Activated CD8-positive, alpha-beta memory T cell treated with anti-CD3 and anti-CD28 coated beads, Interleukin-2, amount 10 ng/mL, durations not matched to agents 7 days and 5 days (primary cell): ENCODE measurements at regions not wholly inside any gene's neighbourhood (a gene's known extent, or its start where the extent isn't known, plus 50 kb on each side); places are given as distances from the start of the nearest gene placed in this dataset.

Source experiments
- ATAC-seq: fragments of 150-1000 bp; cut with Tn5 transposase; one replicate; pipeline ENCODE4 v1.10.0; 2021; ENCODE audit warnings: moderate library complexity
- CTCF ChIA-PET: fragments of 350-600 bp; sonication (Branson Sonifier 250); formaldehyde crosslinking; loops from one replicate; lab custom pipeline; 2021; ENCODE audit warnings: antibody characterized with exemption; lab: Charles Lee
- DNase-seq: peaks from one replicate; pipeline ENCODE4 v3.0.0-alpha.2; 2020
- H3K27ac Mint-ChIP-seq: one replicate; pipeline ENCODE4 v1.8.0; 2021; ENCODE audit warnings: mild to moderate bottlenecking, mixed read lengths
- H3K27me3 Mint-ChIP-seq: one replicate; pipeline ENCODE4 v1.8.0; 2021; ENCODE audit warnings: mixed read lengths
- H3K36me3 Mint-ChIP-seq: one replicate; pipeline ENCODE4 v1.8.0; 2021; ENCODE audit warnings: mild to moderate bottlenecking, mixed read lengths
- H3K4me1 Mint-ChIP-seq: one replicate; pipeline ENCODE4 v1.8.0; 2021; ENCODE audit warnings: mixed read lengths
- H3K4me3 Mint-ChIP-seq: one replicate; pipeline ENCODE4 v1.8.0; 2021; ENCODE audit warnings: mild to moderate bottlenecking, moderate library complexity, mixed read lengths
- H3K9me3 Mint-ChIP-seq: one replicate; pipeline ENCODE4 v1.8.0; 2022; ENCODE audit warnings: low read depth, mixed read lengths

DNA sequence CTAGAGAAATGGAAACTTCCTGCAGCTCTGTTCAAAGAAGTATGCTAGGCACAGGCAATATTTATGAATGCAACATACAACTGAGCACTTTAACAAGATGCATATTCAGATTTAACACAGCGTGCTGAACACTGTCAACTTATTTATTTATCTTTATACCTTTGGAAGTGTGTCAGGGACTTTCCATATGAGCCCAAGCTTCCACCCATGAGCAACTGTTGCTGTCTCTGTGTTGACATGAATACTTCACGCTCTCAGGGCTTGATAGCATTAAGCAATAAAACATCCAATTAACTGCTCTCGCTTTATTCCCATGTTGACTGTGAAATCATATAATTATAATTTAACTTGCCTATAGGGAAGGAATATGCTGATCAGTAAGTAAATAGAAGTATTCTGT, 116.6 kb upstream of the ROBO1 start:
- no peak overlapping the region for H3K4me3 Mint-ChIP-seq
- no peak for DNase-seq
- ATAC-seq = no peak
- no peak overlapping the region for H3K27ac Mint-ChIP-seq
- H3K27me3 Mint-ChIP-seq = no peaks in the 10 kb centered on the region
- H3K4me1 Mint-ChIP-seq = no peaks in the 10 kb centered on the region
- no peaks in the 10 kb centered on the region for H3K36me3 Mint-ChIP-seq
- CTCF ChIA-PET = no interaction called here
- peaks cover 4% of the 10 kb centered on the region for H3K9me3 Mint-ChIP-seq

DNA sequence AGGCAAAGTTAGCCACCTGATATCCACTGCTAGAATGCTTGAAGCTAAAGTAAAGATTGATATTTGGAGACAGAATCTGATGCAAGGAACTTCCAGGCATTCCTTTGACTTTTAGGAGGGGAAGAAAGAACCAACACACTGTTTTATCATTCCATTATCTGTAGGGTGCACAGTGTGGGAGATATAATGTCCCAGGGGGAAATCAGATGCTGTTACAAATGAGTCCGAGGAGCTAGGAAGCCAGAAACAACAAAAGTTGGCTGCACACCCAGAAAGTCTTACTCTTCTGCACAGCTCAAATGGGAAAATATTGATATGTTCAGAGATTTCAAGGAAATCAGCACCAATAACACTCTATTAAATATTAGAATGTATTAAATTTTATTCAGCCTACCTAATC, 113.6 kb upstream of the ROBO1 start:
- DNase-seq = no peak
- Mint-ChIP-seq H3K4me3 (no peak overlapping the region), H3K27ac (no peak overlapping the region), H3K36me3 (no peaks in the 10 kb centered on the region), H3K9me3 (peaks cover 6% of the 10 kb centered on the region), H3K4me1 (no peaks in the 10 kb centered on the region), H3K27me3 (no peaks in the 10 kb centered on the region)
- no peak for ATAC-seq
- CTCF ChIA-PET = no interaction called here

DNA sequence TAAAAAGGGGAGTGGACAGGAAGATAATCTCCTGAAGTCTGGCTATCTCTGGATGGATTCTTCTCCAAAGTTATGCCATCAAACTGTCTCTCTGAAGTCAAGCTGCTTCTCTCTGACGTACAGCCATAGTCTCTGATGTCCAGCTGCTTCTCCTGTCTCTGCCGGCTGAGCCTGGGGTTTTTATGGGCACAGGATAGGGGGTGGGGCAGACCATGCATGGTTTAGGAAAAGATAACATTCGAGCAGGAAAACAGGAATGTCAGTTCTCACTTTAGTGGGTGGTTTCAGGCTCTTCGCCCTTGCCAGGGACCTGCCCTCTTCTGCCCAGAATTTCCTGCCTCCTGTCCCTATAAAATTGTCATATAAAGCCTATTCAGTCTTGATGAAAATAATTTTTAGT, 110.9 kb upstream of the ROBO1 start:
- ATAC-seq = no peak
- Mint-ChIP-seq H3K9me3 (peaks cover 9% of the 10 kb centered on the region), H3K4me3 (no peak overlapping the region), H3K27me3 (no peaks in the 10 kb centered on the region), H3K36me3 (no peaks in the 10 kb centered on the region), H3K4me1 (no peaks in the 10 kb centered on the region), H3K27ac (no peak overlapping the region)
- DNase-seq = no peak
- CTCF ChIA-PET = no interaction called here

DNA sequence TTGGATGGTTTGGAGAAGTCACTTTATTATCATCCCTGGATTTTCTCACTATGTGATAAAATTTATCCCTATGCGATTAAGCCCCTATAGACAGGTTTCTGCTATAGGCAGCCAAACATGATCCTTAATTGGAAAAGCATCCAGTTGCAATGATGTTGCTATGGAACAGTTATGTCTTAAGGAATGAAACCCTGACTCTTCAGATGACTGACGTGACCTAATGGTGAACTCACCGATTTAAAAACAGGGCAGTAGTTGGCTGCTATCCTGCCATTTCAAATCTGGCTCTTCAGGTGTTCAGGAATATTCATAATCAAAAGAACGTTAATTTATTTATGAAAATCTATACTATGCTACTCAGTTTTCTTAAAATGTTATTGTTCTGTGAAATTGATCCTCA, 106.8 kb upstream of the ROBO1 start:
- DNase-seq (no peak), ATAC-seq (no peak)
- Mint-ChIP-seq H3K4me1 (no peaks in the 10 kb centered on the region), H3K27ac (no peak overlapping the region), H3K9me3 (peaks cover 6% of the 10 kb centered on the region), H3K36me3 (no peaks in the 10 kb centered on the region), H3K4me3 (no peak overlapping the region), H3K27me3 (no peaks in the 10 kb centered on the region)
- CTCF ChIA-PET = no interaction called here

DNA sequence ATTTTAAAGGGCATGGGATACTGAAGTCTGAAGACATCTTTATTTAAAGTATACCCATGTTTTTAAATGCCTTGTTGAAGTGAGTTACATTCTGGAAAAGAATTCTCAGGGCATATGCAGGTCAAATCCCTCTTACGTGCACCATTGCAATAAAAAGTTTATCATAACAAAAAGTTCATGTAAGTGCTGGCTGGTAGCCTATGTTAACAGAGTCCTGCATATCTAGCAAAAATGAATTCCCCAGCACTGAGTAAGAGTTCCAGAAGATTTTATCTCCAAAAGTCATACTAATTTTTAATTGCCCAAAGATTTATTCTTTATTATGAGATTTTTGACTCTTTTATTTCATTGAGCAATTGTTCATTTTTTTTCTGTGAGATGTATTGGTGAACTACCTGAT, 104.7 kb upstream of the ROBO1 start:
- no peak for DNase-seq
- H3K4me1 Mint-ChIP-seq = no peaks in the 10 kb centered on the region
- no peaks in the 10 kb centered on the region for H3K36me3 Mint-ChIP-seq
- H3K4me3 Mint-ChIP-seq = no peak overlapping the region
- peaks cover 14% of the 10 kb centered on the region for H3K9me3 Mint-ChIP-seq
- CTCF ChIA-PET = no interaction called here
- ATAC-seq = no peak
- no peaks in the 10 kb centered on the region for H3K27me3 Mint-ChIP-seq
- no peak overlapping the region for H3K27ac Mint-ChIP-seq

DNA sequence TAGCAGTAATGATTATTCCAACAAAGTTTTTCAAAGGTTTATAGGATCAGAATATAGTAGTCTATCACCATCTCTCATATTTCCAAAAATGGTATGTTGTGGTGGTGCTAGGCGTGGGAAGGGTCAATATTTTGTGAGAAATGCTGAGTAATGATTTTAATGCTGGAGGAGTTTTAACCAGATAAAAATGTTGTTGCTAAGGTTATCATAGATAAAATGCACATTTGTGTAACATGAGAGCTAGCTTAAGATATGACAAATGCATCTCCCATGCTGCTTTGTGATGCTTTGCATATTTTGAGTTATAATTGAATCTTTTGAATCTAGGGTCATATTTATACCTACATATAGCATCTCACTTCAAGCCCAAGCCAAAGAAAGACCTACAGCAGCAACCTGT, 103.9 kb upstream of the ROBO1 start:
- CTCF ChIA-PET = no interaction called here
- no peak for ATAC-seq
- Mint-ChIP-seq H3K27ac (no peak overlapping the region), H3K4me3 (no peak overlapping the region), H3K4me1 (no peaks in the 10 kb centered on the region), H3K27me3 (no peaks in the 10 kb centered on the region), H3K36me3 (no peaks in the 10 kb centered on the region), H3K9me3 (peaks cover 11% of the 10 kb centered on the region)
- DNase-seq = no peak

DNA sequence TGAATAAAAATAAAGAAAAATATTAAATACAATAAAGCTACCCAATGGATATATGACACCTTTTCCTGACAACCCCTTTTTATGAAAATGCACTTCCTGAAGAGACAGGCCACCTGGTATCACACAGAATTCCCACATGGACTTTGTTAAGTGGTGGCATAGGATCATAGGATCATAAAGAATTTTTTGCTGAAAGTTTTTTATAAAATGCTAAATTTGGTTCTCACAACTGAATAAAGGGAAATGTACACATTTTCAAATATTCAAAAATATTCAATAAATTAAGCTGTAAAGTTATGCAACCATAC, 102.5 kb upstream of the ROBO1 start:
- Mint-ChIP-seq H3K4me3 (no peak overlapping the region), H3K27ac (no peak overlapping the region), H3K27me3 (no peaks in the 10 kb centered on the region), H3K9me3 (peaks cover 11% of the 10 kb centered on the region), H3K4me1 (no peaks in the 10 kb centered on the region), H3K36me3 (no peaks in the 10 kb centered on the region)
- CTCF ChIA-PET = no interaction called here
- ATAC-seq = no peak
- no peak for DNase-seq

DNA sequence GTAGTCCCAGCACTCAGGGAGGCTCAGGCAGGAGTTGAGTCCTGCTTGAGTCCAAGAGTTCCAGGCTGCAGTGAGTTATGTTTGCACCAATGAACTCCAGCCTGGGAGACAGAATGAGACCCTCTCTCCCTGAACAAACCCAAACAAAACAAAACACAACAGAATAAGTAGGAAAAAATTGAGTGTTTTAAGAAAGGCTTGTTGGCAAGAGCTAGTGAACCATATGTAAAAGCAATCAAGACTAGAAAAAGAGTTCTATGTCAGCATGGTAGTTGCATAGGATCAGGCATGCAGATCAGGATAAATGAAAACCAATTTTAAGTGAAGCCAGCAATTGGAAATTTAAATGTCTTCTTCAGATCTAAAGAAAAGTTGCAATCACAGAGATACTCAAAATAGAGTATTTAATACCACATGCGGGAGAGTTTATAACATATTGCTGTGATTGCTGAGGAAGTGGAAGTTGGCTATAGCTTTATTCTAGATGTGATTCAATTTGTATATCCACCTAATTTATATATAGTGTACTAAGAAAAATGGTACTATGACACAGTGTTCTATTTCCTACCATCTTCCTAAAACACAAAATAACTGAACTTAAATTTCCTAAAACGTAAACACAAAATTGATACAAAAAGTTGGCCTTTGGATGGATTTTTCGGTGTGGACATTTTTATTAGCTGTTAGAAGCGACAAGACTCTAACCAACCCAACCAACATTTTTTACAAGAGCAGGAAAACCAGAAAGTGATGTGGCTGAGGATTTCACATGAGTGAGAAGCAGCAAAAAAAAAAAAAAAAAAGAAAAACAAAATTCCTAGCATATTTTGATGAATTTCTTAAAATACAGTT, 101.9 kb upstream of the ROBO1 start:
- H3K27ac Mint-ChIP-seq = no peak overlapping the region
- H3K36me3 Mint-ChIP-seq = no peaks in the 10 kb centered on the region
- CTCF ChIA-PET = no interaction called here
- H3K4me3 Mint-ChIP-seq = no peak overlapping the region
- no peak for ATAC-seq
- no peaks in the 10 kb centered on the region for H3K27me3 Mint-ChIP-seq
- no peak for DNase-seq
- H3K9me3 Mint-ChIP-seq = peaks cover 11% of the 10 kb centered on the region
- no peaks in the 10 kb centered on the region for H3K4me1 Mint-ChIP-seq

DNA sequence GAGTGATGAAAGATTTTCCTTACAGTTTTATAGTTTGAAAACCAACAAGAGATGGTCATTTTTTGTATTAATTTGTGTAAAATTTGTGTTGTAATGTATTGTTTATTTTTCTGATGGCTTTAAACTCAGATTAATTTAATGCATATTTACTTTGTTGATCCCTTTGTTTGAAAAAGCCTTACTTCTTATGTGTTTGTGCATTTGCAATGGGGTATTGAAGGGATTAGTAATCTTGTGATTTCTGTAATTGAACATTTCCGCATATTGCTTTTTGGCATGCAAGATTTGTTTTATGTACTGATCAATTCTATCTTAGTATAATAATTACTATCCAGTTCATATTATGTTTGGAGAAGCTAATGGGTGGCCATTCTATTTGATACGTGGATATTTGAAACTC, 98.4 kb upstream of the ROBO1 start:
- Mint-ChIP-seq H3K27me3 (no peaks in the 10 kb centered on the region), H3K9me3 (peaks cover 14% of the 10 kb centered on the region), H3K4me3 (no peak overlapping the region), H3K36me3 (no peaks in the 10 kb centered on the region), H3K4me1 (no peaks in the 10 kb centered on the region), H3K27ac (no peak overlapping the region)
- CTCF ChIA-PET = no interaction called here
- no peak for DNase-seq
- no peak for ATAC-seq

DNA sequence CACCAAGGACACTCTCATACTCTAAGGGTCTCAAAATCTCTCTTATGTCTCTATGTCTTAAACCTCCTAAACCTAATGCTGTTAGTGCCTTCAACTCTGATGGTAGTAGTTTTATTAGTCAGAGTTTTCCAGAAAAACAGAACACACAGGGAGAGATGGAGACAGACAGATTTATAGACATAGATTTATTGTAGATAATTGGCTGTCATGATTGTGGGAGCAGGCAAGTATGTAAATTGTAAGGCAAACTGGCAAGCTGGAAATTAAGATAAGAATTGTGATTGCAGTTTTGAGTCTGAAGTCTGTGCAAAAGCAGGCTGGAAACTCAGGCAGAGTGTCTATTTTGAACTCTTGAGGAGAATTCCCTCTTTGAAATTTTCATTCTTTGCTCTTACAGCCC, 96.3 kb upstream of the ROBO1 start:
- Mint-ChIP-seq H3K4me1 (no peaks in the 10 kb centered on the region), H3K9me3 (peaks cover 12% of the 10 kb centered on the region), H3K27me3 (no peaks in the 10 kb centered on the region), H3K4me3 (no peak overlapping the region), H3K36me3 (no peaks in the 10 kb centered on the region), H3K27ac (no peak overlapping the region)
- no peak for ATAC-seq
- CTCF ChIA-PET = no interaction called here
- no peak for DNase-seq

DNA sequence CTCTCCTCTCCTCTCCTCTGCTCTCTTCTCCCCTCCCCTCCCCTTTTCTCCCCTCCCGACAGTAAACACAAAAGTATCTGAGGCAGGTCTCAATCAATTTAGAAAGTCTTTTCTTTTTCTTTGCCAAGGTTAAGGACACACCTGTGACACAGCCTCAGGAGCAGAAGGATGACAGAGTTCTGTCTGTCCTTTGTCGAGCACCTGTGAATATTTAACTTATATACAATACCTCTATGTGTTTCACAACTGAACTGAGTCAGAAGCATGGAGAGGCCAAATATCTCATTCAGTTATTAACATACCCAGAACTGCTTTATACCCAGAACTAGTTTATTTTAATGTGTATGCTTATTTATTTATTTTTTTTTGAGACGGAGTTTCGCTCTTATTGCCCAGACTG, 81.1 kb upstream of the ROBO1 start:
- Mint-ChIP-seq H3K4me3 (no peak overlapping the region), H3K9me3 (peaks cover 5% of the 10 kb centered on the region), H3K4me1 (no peaks in the 10 kb centered on the region), H3K36me3 (no peaks in the 10 kb centered on the region), H3K27ac (no peak overlapping the region), H3K27me3 (no peaks in the 10 kb centered on the region)
- CTCF ChIA-PET = no interaction called here
- DNase-seq (no peak), ATAC-seq (no peak)

DNA sequence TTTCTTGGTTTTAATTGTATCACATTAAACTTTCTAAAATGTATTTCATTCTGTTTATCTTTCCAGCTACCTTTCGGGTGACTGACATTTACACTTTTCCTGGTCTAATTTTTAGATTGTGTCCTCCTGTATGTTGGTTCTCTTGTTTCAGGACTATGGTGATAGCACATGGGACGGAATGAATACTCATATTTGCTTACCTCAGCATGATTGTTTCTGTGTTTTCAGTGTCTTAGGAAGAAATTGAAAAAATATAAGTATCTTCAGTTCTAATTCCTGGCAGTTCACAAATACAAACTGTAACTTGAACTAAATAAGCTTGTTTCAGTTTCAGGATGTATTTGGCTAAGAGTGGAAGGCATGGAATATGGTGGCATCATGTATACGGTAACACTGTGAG, 80.1 kb upstream of the ROBO1 start:
- no peak overlapping the region for H3K4me3 Mint-ChIP-seq
- H3K4me1 Mint-ChIP-seq = no peaks in the 10 kb centered on the region
- no peaks in the 10 kb centered on the region for H3K36me3 Mint-ChIP-seq
- DNase-seq (no peak), ATAC-seq (no peak)
- CTCF ChIA-PET = no interaction called here
- H3K27ac Mint-ChIP-seq = no peak overlapping the region
- H3K27me3 Mint-ChIP-seq = no peaks in the 10 kb centered on the region
- H3K9me3 Mint-ChIP-seq = peaks cover 5% of the 10 kb centered on the region

DNA sequence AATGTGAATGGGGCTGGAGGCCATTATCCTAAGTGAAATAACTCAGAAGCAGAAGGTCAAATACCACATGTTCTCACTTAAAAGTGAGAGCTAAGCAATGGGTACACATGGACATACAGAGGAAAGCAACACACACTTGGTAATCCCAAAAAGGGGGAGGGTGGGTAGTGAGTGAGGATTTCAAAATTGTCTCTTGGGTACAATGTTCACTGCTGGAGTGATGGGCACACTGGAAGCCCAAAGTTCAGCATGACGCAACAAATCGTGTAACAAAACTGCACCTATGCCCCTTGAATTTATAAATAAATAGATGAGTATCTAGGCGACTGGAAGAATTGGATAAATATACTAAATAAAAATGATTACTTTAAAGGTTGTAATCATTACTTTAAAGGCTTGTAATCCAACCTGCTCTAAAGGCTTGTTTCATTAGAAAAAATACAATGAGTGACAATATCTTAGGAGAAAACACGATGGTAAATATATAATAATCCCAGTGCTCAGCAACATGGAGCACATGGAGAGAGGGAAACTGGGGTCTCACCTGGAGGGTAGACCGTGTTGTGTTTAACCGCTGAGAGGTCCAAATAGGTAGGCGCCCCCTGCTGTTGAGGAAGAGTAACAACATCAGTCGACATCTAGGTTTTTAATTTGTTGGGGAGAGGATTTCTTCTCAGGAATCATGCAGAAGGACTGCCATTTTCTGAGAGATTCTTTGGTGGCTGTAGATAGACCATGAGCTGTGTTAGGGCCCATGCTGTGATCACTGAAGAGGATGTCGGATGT, 78.5 kb upstream of the ROBO1 start:
- Mint-ChIP-seq H3K36me3 (no peaks in the 10 kb centered on the region), H3K4me1 (no peaks in the 10 kb centered on the region), H3K27ac (no peak overlapping the region), H3K4me3 (no peak overlapping the region), H3K9me3 (peaks cover 2% of the 10 kb centered on the region), H3K27me3 (no peaks in the 10 kb centered on the region)
- ATAC-seq = no peak
- DNase-seq = no peak
- CTCF ChIA-PET = no interaction called here

DNA sequence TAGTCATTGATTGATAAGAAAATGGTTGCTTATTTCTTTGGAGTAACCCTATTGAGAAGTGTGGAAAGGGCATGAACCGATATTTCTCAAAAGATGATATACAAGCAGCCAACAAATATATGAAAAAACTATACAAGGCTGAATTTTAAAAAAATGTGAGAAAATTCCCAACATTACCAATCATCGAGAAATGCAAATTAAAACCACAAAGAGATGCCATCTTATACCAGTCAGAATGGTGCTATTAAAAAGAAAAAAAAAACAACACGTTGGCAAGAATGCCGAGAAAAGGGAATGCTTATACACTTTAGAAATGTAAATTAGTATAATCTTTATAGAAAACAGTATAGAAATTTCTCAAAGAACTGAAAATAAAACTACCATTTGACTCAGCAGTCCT, 77.7 kb upstream of the ROBO1 start:
- ATAC-seq = no peak
- H3K9me3 Mint-ChIP-seq = peaks cover 2% of the 10 kb centered on the region
- DNase-seq = no peak
- CTCF ChIA-PET = no interaction called here
- no peaks in the 10 kb centered on the region for H3K36me3 Mint-ChIP-seq
- no peaks in the 10 kb centered on the region for H3K4me1 Mint-ChIP-seq
- H3K4me3 Mint-ChIP-seq = no peak overlapping the region
- no peak overlapping the region for H3K27ac Mint-ChIP-seq
- no peaks in the 10 kb centered on the region for H3K27me3 Mint-ChIP-seq
